PC-3 (cell line): ENCODE measurements at regions not wholly inside any gene's neighbourhood (a gene's known extent, or its start where the extent isn't known, plus 50 kb on each side); places are given as distances from the start of the nearest gene placed in this dataset.

Source experiments
- EZH2 ChIP-seq: fragments of 300-600 bp; sonication (generic); IDR thresholded peaks from one replicate; pipeline ENCODE4 v1.6.1; 2017; ENCODE audit warnings: antibody characterized with exemption, mild to moderate bottlenecking, low read length; ENCODE audit not compliant: unreplicated experiment
- EZH2phosphoT487 ChIP-seq: fragments of 300-600 bp; sonication (generic); IDR thresholded peaks from 2 replicates; pipeline ENCODE4 v1.6.1; 2018; ENCODE audit warnings: mild to moderate bottlenecking, antibody characterized with exemption, low read length, borderline replicate concordance
- TF ChIP-seq, protein P1 (sequence below): fragments of 300-600 bp; sonication (generic); conservative IDR thresholded peaks from 2 replicates; pipeline ENCODE4 v1.5.1; 2017; ENCODE audit warnings: antibody characterized with exemption, low read depth, mild to moderate bottlenecking, low read length

GRCh38 chr21:34012640-34013039 is 60.7 kb upstream of the MRPS6 start:
- TF ChIP-seq, protein P1, sequence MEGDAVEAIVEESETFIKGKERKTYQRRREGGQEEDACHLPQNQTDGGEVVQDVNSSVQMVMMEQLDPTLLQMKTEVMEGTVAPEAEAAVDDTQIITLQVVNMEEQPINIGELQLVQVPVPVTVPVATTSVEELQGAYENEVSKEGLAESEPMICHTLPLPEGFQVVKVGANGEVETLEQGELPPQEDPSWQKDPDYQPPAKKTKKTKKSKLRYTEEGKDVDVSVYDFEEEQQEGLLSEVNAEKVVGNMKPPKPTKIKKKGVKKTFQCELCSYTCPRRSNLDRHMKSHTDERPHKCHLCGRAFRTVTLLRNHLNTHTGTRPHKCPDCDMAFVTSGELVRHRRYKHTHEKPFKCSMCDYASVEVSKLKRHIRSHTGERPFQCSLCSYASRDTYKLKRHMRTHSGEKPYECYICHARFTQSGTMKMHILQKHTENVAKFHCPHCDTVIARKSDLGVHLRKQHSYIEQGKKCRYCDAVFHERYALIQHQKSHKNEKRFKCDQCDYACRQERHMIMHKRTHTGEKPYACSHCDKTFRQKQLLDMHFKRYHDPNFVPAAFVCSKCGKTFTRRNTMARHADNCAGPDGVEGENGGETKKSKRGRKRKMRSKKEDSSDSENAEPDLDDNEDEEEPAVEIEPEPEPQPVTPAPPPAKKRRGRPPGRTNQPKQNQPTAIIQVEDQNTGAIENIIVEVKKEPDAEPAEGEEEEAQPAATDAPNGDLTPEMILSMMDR = no peak
- TF ChIP-seq EZH2 (no peak), EZH2phosphoT487 (no peak)
